CD4-positive, alpha-beta T cell treated with Interleukin-4 for 1 hour (primary cell): ENCODE measurements at regions not wholly inside any gene's neighbourhood (a gene's known extent, or its start where the extent isn't known, plus 50 kb on each side); places are given as distances from the start of the nearest gene placed in this dataset.

Experiments
- DNase-seq, 2 donors: peaks; one replicate each; pipeline ENCODE4 v3.0.0-alpha.2; 2020 to 2022

DNA sequence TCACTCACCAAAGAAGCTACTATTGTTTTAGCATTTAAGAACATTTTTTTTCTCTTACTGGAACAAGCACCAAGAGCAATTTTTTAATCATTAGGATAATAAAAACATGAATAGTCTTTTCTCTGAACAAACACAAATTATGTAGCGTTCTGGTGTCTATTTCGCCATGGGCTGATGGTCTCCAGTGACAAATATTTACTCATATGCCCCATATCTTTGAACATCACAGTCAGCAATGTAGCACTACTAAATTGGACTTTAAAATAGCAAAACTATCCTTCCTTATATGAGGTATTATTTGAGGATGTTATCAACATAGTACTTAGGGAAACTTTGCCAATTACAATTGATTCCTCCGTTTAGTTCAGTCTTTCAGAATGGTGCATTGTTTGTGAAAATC, 1326.0 kb upstream of the ZEB2 start:
- DNase-seq = no peak

DNA sequence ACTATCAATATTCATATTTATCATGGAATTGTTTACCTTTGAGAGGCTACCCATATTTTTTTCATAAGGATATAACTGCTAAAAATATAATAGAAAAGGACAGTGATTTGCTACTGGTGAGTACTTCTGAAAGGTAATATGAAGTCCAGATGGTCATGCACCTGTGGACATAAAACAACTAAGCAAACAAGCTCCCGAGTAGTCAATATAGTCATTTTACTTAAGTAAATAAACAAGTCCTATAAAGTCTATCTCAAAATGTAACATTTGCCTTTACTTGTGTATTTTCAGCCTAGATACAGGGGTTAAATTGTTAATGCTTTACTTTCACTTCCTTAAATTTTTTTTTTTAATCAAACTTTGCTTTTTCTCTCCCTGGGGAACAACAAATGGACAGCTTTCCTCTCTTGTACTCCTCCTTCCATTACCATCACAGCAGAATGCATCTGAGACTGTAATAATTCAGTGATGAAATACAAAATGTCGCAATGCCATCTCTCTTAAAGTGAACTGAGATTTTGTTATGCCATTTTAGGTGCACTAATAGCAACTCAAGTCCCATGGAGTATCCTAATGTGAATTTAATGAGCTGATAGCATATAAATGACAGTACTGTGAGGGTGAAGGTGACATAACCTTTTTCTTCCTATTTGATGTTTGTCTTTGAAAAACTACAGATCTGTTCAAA, 1325.4 kb upstream of the ZEB2 start:
- DNase-seq = no peak

DNA sequence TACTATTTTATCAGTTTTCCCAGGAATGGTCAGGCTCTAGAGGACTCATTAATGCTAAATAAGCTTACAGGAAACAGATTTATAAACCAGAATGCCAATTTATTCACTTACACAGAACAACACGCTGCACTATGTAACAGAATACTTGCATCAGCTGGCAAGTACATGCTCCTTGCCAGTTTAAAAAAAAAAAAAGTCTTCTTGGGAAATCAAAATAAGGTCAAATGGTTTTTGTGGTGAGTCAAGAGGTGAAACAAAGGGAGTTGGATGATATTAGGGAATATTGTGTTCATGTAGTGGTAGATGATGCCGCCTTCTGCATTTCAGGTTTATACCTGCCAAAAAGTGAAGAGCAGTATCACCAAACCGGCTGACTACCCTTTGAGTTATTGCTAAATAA, 1322.1 kb upstream of the ZEB2 start:
- no peak for DNase-seq

GRCh38 chr2:145836986-145837385, 1317.1 kb upstream of the ZEB2 start:
- no peak for DNase-seq

DNA sequence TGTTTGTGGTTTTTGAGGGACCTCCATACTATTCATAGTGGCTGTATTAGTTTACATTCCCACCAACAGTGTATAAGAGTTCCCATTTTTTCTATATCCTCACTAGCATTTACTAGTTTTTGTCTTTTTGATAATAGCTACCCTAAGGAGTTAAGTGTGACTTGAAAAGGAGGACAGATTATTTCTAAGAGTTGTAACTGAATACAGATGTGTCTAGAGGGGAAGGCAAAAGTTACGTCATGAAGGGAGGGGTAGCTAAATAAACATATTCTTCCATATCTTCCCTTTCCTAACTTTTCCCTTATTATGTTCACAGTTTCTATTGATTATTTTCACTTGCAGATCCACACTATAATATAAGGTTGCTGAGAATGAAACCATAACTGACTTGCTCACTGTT, 1315.7 kb upstream of the ZEB2 start:
- no peak for DNase-seq

DNA sequence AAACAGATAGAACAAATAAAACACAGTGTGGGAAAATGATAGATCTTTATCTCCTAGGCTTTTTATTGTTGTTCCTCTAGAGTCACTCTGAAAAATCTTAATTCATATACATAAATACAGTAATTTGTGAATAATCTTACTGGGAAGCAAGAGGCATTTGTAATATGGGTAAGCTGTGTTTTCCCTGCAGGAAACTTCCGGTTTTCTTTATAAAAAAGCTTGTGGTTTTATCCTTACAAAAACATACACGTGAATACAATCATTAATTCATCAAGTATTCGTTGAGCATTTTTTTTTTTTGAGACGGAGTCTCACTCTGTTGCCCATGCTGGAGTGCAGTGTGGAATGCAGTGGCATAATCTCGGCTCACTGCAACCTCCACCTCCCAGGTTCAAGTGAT, 1312.8 kb upstream of the ZEB2 start:
- no peak for DNase-seq

GRCh38 chr2:145829931-145830330, 1310.0 kb upstream of the ZEB2 start:
- DNase-seq = no peak

DNA sequence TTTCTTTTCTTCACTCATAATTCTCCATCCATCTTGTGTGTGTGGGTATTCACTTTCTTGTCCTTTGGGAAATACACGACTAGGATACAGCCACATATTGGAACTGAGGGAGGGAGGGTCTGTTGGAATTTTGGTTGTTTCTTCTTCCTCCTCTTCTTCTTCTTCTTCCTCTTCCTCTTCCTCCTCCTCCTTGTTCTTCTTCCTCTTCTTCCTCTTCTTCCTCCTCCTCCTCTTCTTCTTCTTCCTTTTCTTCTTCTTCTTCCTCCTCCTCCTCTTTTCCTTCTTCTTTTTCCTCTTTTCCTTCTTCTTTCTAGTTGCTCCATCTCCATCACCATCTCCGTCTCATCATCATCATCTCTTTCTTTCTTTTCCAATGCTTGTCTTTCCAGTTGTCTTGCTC, 1307.3 kb upstream of the ZEB2 start:
- DNase-seq = no peak

DNA sequence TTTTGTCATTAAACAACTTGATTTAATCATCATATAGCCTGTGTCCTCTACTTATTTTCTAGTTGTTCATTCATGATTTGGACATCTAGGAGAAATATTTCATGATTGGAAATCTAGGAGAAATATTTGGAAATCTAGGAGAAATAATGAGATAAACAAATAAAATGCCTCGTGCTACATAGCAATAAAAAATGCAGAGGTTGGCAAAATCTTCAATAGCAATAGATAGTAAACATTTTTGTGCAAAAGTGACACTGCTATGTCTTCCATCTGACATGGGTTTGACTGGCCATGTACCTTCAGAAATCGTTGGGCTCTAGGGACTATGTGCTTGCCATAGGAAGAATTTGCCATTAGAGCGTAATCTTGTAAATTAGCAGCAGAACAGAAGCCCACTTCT, 1304.5 kb upstream of the ZEB2 start:
- DNase-seq = no peak

- DNase-seq = no peak
Observed at GRCh38 chr2:145822892-145823534, 1303.1 kb upstream of the ZEB2 start.

- no peak for DNase-seq
Observed at GRCh38 chr2:145820651-145821050, 1300.7 kb upstream of the ZEB2 start.

GRCh38 chr2:145818890-145819504, 1299.1 kb upstream of the ZEB2 start:
- no peak for DNase-seq

- no peak for DNase-seq
Observed at GRCh38 chr2:145815933-145816332, 1296.0 kb upstream of the ZEB2 start.

- no peak for DNase-seq
Observed at GRCh38 chr2:145813481-145813880, 1293.6 kb upstream of the ZEB2 start.

DNA sequence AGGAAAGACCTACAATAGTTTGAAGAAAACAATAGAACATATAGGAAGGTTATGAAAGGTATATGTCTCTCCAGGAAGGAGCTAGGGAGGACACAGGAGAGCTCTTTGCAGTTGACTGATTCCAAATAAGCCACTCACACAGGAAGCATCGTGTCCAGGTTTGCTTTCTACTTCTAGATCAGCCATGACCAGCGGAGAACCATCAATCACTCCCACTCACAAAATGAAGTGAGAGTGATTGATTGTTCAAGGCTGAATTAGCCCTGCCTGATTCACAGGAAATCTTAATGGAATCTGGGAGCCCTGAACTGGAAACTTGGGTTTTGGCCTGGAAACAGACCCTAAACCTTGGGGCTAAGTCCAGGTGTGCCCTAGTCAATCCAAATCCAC, 1292.2 kb upstream of the ZEB2 start:
- no peak for DNase-seq

- DNase-seq = no peak
Observed at GRCh38 chr2:145811276-145812164, 1291.6 kb upstream of the ZEB2 start.

DNA sequence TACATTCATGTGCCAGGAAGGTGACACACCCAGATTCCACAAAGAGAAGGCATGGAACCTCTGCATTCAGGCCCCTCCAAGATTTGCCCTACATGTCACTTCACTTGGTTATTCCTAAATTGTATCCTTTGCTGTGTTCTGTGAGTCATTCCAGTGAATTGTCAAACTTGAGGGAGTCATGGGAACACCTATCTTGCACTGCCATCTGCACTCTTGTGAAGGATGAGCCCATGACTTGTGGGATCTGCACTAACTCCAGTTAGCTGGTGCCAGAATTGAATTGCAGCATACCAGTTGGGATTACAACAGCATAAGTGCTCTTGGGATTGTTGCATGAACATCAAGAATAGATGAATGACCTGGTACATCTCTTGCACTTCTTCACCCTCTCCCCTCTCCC, 1288.0 kb upstream of the ZEB2 start:
- no peak for DNase-seq

- DNase-seq = no peak
Observed at GRCh38 chr2:145807554-145807953, 1287.6 kb upstream of the ZEB2 start.

DNA sequence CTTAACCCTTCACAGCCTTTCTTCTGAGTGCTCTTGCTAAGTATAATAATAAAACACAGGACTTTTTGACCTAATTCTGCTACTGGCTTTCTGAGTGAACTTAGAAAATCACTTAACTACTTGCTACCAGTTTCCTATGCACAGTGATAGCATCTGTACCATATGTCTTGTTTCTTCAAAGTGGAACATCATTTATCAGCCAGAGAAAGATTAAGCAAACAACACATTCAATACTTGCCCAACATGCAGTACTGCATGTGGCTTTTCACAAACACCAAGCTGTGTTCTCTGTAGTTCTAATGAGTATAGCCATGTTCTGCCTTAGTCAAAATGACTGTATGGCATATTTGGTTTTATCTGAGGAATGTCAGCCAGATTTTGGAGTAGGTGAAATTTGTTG, 1286.6 kb upstream of the ZEB2 start:
- no peak for DNase-seq

DNA sequence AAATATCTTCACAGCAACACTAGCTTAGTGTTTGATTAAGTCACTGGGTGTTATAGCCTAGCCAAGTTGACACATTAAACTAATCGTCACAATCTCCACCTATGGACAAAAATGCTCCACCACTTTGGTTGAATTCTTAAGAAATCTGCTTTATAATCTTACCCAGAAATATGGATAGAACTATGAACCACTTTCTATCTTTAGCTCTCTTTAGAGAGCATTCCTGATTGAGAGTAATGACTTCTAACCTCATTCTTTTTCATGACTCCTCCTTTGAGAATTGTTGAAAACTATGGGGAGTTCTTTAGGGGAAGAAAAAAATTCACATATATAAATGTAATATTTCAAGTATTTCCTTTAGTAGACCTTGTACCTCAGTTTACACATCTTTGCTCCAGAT, 1282.2 kb upstream of the ZEB2 start:
- no peak for DNase-seq

GRCh38 chr2:145801210-145801609, 1281.3 kb upstream of the ZEB2 start:
- DNase-seq = no peak

- no peak for DNase-seq
Observed at GRCh38 chr2:145800151-145801091, 1280.5 kb upstream of the ZEB2 start.
